OCI-LY1 (cell line): ENCODE measurements at regions not wholly inside any gene's neighbourhood (a gene's known extent, or its start where the extent isn't known, plus 50 kb on each side); places are given as distances from the start of the nearest gene placed in this dataset.
"Not testable (repeated sequence)": the region's sequence is repeated elsewhere in the genome, so short reads cannot be mapped to it uniquely, and the experiment has no call there.

ENCODE experiments used
- H2AFZ ChIP-seq: fragments of 200-600 bp; sonication (generic), shearing (Covaris generic); 2 replicates; pipeline ENCODE4 v1.6.0; 2014; ENCODE audit warnings: antibody characterized with exemption, mild to moderate bottlenecking, low read length
- H3F3A ChIP-seq: fragments of 200-600 bp; sonication (generic), shearing (Covaris generic); 2 replicates; pipeline ENCODE4 v1.6.0; 2014; ENCODE audit warnings: mild to moderate bottlenecking, antibody characterized with exemption, low read length, moderate library complexity; ENCODE audit not compliant: insufficient read depth
- H3K27ac ChIP-seq: fragments of 200-600 bp; sonication (generic); 2 replicates; pipeline ENCODE4 v1.5.1; 2014; ENCODE audit warnings: low read length, mixed run types, mild to moderate bottlenecking, low read depth; ENCODE audit not compliant: poor library complexity, severe bottlenecking
- H3K27me3 ChIP-seq: fragments of 200-600 bp; sonication (generic); 2 replicates; pipeline ENCODE4 v1.6.0; 2014; ENCODE audit warnings: antibody characterized with exemption, mild to moderate bottlenecking, low read length, moderate library complexity; ENCODE audit not compliant: insufficient read depth
- H3K36me3 ChIP-seq: fragments of 200-600 bp; sonication (generic); 2 replicates; pipeline ENCODE4 v1.6.1; 2014; ENCODE audit warnings: mild to moderate bottlenecking, antibody characterized with exemption, low read length, moderate library complexity, mixed read lengths; ENCODE audit not compliant: insufficient read depth
- H3K4me1 ChIP-seq: fragments of 200-600 bp; sonication (generic); 2 replicates; pipeline ENCODE4 v1.5.1; 2014; ENCODE audit warnings: mild to moderate bottlenecking, low read length, moderate library complexity; ENCODE audit not compliant: insufficient read depth, severe bottlenecking
- H3K4me2 ChIP-seq: fragments of 200-600 bp; sonication (generic), shearing (Covaris generic); 2 replicates; pipeline ENCODE4 v1.6.1; 2014; ENCODE audit warnings: low read length
- H3K4me3 ChIP-seq: fragments of 200-600 bp; sonication (generic); 2 replicates; pipeline ENCODE4 v1.5.1; 2014; ENCODE audit warnings: low read length, low read depth, mild to moderate bottlenecking, mixed read lengths; ENCODE audit not compliant: poor library complexity, severe bottlenecking
- H3K79me2 ChIP-seq: fragments of 200-600 bp; shearing (Covaris generic); 2 replicates; pipeline ENCODE4 v1.6.1; 2016; ENCODE audit warnings: mixed run types, low read length, mixed read lengths; ENCODE audit not compliant: insufficient read depth
- H3K9ac ChIP-seq: fragments of 200-600 bp; sonication (generic), shearing (Covaris generic); 2 replicates; pipeline ENCODE4 v1.6.1; 2014; ENCODE audit warnings: mild to moderate bottlenecking, low read length, mixed read lengths
- H3K9me2 ChIP-seq: fragments of 200-600 bp; sonication (generic), shearing (Covaris generic); 2 replicates; pipeline ENCODE4 v1.6.1; 2014; ENCODE audit warnings: low read depth, mild to moderate bottlenecking, low read length, mixed read lengths
- H3K9me3 ChIP-seq: fragments of 200-600 bp; shearing (Covaris generic); 2 replicates; pipeline ENCODE4 v1.6.1; 2014; ENCODE audit warnings: low read length, mixed read lengths
- H4K20me1 ChIP-seq: fragments of 200-600 bp; sonication (generic), shearing (Covaris generic); 2 replicates; pipeline ENCODE4 v1.6.0; 2016; ENCODE audit warnings: mild to moderate bottlenecking, low read length; ENCODE audit not compliant: insufficient read depth
- EZH2 ChIP-seq: fragments of 200-600 bp; sonication (generic), shearing (Covaris generic); IDR thresholded peaks from 2 replicates; pipeline ENCODE4 v1.8.0; 2017; ENCODE audit warnings: borderline replicate concordance, mixed run types, mild to moderate bottlenecking, antibody characterized with exemption, low read length, moderate library complexity, mixed read lengths
- TF ChIP-seq, protein P1 (sequence below): fragments of 200-600 bp; sonication (generic), shearing (Covaris generic); IDR thresholded peaks from 2 replicates; pipeline ENCODE4 v1.5.1; 2017; ENCODE audit warnings: mild to moderate bottlenecking, antibody characterized with exemption, low read length, moderate library complexity, mixed read lengths

DNA sequence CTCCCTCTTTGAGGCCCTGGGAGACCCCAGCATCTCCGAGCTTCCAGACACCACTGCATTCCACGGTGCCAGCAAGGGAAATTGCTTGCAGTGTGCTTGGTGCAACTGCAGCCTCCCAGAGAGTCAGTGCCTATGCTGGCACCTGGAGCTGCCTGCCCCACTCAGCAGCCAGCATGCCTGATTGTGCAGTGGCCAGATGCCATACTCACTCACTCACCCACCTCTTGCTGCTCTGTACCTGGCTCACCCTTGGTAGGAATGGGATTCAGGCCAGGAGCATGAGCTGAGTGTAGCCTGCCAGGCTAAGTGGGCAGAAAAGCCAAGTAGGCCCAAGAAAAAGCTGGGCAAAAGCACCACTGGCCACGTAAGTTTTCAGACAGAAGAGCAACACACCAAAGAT, 651.4 kb downstream of the GABRG1 start:
- no peaks in the 10 kb centered on the region for H3K9me3 ChIP-seq

DNA sequence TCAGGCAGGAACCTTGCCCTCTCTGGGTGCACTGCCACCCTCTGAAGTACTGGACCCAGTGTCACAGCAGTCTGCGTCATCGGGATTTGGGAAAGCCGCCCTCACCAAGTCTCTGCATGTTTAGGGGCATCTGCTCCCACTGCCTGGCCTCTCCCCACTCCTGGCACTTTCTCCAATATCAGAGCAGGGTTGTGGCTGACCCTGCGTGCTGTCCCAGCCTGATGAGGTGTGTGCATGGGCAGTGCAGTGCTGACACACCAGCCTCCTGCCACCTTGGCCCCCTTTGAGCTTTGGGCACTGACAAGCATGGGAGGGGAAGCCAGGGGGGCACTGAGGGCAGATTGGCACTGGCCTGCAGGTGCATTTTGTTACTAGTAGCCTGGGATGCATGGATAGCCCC, 652.5 kb downstream of the GABRG1 start:
- Histone ChIP-seq H4K20me1 (no peaks in the 10 kb centered on the region), H3K9me3 (no peaks in the 10 kb centered on the region), H2AFZ (no peak overlapping the region), H3K4me3 (no peak overlapping the region), H3K9ac (no peak overlapping the region), H3K36me3 (no peaks in the 10 kb centered on the region), H3F3A (no peaks in the 10 kb centered on the region), H3K27ac (no peak overlapping the region), H3K27me3 (no peaks in the 10 kb centered on the region), H3K9me2 (no peaks in the 10 kb centered on the region), H3K79me2 (no peaks in the 10 kb centered on the region), H3K4me1 (no peaks in the 10 kb centered on the region), H3K4me2 (no peak overlapping the region)
- TF ChIP-seq, protein P1, sequence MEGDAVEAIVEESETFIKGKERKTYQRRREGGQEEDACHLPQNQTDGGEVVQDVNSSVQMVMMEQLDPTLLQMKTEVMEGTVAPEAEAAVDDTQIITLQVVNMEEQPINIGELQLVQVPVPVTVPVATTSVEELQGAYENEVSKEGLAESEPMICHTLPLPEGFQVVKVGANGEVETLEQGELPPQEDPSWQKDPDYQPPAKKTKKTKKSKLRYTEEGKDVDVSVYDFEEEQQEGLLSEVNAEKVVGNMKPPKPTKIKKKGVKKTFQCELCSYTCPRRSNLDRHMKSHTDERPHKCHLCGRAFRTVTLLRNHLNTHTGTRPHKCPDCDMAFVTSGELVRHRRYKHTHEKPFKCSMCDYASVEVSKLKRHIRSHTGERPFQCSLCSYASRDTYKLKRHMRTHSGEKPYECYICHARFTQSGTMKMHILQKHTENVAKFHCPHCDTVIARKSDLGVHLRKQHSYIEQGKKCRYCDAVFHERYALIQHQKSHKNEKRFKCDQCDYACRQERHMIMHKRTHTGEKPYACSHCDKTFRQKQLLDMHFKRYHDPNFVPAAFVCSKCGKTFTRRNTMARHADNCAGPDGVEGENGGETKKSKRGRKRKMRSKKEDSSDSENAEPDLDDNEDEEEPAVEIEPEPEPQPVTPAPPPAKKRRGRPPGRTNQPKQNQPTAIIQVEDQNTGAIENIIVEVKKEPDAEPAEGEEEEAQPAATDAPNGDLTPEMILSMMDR: no peak
- no peak for TF ChIP-seq EZH2

More for the DNA sequence above, 651.4 kb downstream of the GABRG1 start:
- Histone ChIP-seq H4K20me1 (no peaks in the 10 kb centered on the region), H3K9me2 (no peaks in the 10 kb centered on the region), H3K4me2 (no peak overlapping the region), H3K4me1 (no peaks in the 10 kb centered on the region), H2AFZ (no peak overlapping the region), H3K27ac (no peak overlapping the region), H3K36me3 (no peaks in the 10 kb centered on the region), H3K27me3 (no peaks in the 10 kb centered on the region), H3K79me2 (no peaks in the 10 kb centered on the region), H3K4me3 (no peak overlapping the region), H3F3A (no peaks in the 10 kb centered on the region), H3K9ac (no peak overlapping the region)
- no peak for TF ChIP-seq EZH2
- TF ChIP-seq, protein P1: no peak

DNA sequence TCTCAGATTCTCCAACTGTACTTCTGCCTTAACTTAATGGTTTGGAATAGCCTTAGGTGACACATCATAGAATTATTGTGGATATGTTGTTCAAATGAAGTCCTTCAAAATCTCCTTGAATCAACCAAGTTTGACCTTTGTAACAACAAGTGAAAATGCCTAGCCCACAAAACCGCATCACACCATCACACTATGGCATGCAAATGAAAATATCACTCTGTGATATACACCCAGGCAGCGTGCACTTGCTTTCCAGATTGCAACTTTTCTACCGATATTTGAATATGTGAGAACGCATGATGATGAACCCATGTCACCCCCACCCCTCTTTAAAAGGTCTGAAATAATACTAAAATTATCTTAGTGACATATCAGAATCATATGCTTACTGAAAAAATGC, 656.7 kb downstream of the GABRG1 start:
- TF ChIP-seq, protein P1: no peak
- TF ChIP-seq EZH2: no peak
- Histone ChIP-seq H3K79me2 (no peaks in the 10 kb centered on the region), H3K9me2 (no peaks in the 10 kb centered on the region), H3K27ac (no peak overlapping the region), H3K36me3 (no peaks in the 10 kb centered on the region), H4K20me1 (no peaks in the 10 kb centered on the region), H3K4me1 (no peaks in the 10 kb centered on the region), H3K4me3 (no peak overlapping the region), H3F3A (no peaks in the 10 kb centered on the region), H3K9ac (no peak overlapping the region), H3K9me3 (no peaks in the 10 kb centered on the region), H3K4me2 (no peak overlapping the region), H2AFZ (no peak overlapping the region), H3K27me3 (no peaks in the 10 kb centered on the region)

DNA sequence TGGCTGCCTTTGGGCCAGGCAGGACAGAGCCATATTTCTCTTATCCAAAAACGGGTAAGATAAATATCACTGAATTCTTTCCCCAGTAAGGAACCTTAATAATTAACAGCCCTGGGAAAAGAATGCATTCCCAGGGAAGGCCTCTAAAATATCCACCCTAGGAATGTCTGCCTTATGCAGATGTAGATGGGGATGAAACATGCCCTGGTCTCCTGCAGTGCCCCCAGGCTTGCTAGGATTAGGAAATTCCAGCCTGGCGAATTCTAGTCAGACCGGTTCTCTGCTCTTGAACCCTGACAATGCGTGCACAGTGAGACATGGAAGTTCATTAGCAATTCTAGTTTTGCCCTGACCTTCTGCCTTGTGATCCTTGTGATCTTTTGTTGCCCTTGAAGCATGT, 663.7 kb downstream of the GABRG1 start:
- not testable (repeated sequence) for H3K4me3 ChIP-seq, H2AFZ ChIP-seq, H3K9ac ChIP-seq, H3K36me3 ChIP-seq, H3K9me3 ChIP-seq, H3K79me2 ChIP-seq, H3K4me1 ChIP-seq, H3K4me2 ChIP-seq, H3K27me3 ChIP-seq, H3K27ac ChIP-seq, H4K20me1 ChIP-seq, H3K9me2 ChIP-seq, H3F3A ChIP-seq
